HCT116 (cell line): ENCODE measurements at regions not wholly inside any gene's neighbourhood (a gene's known extent, or its start where the extent isn't known, plus 50 kb on each side); places are given as distances from the start of the nearest gene placed in this dataset.
A peak's percentile ranks its signal among the peaks of the same experiment; 100 is the strongest.

Experiments used
- ATAC-seq: fragments of 200-7000 bp; cut with Tn5 transposase; 2 replicates; pipeline ENCODE4 v1.9.1; 2020; ENCODE audit warnings: mild to moderate bottlenecking, moderate library complexity
- BruUV-seq: library from RNA; stranded (reverse); fragments of 400-500 nt; replicated peaks from 2 replicates; lab custom pipeline; 2021; lab: Mats Ljungman, UMichigan
- CTCF ChIA-PET: fragments of 300-600 bp; sonication (Branson Sonifier 250); formaldehyde crosslinking; loops from one replicate; lab custom pipeline; 2021; ENCODE audit warnings: antibody characterized with exemption; lab: Charles Lee
- POLR2A ChIA-PET: fragments of 300-600, 350-600 bp; sonication (Branson Sonifier 250); formaldehyde crosslinking; loops from one replicate; lab custom pipeline; 2021; ENCODE audit warnings: antibody characterized with exemption; lab: Charles Lee
- RAD21 ChIA-PET, 2 experiments: fragments of 300-600 bp; sonication (Branson Sonifier 250); formaldehyde crosslinking; loops; one replicate each; lab custom pipeline; 2023; ENCODE audit warnings: low total read pairs in 2 of 2; ENCODE audit not compliant: uncharacterized antibody in 2 of 2, unreplicated experiment in 2 of 2, low non-redundant PET in 1 of 2; lab: Charles Lee
- DNase-seq: peaks from one replicate; pipeline ENCODE4 v3.0.0-alpha.2; 2010; ENCODE audit warnings: low read depth, low spot score
- H2AFZ ChIP-seq: fragments of 200-600 bp; shearing (Covaris generic), sonication (generic); 2 replicates; pipeline ENCODE4 v1.6.1; 2017; ENCODE audit warnings: low read depth, mixed run types, mixed read lengths, antibody characterized with exemption, low read length; ENCODE audit not compliant: poor library complexity, severe bottlenecking
- H3K27ac ChIP-seq: 2 replicates; pipeline ENCODE4 v1.5.1; 2012; ENCODE audit warnings: low read depth, low read length
- H3K27me3 ChIP-seq: fragments of 200-600 bp; sonication (generic); 2 replicates; pipeline ENCODE4 v1.6.1; 2016; ENCODE audit warnings: mixed run types, low read length, mixed read lengths; ENCODE audit not compliant: insufficient read depth
- H3K36me3 ChIP-seq, 2 experiments: fragments of 200-500 bp in 1 of 2; fragments of 200-600 bp in 1 of 2; sonication (Bioruptor generic) in 1 of 2; sonication (generic) in 1 of 2; 2 replicates each; pipeline versions ENCODE4 v1.5.1 to v1.6.1; 2014 to 2016; ENCODE audit warnings: low read length in 2 of 2, inconsistent platforms in 1 of 2, mixed read lengths in 1 of 2, mixed run types in 1 of 2; ENCODE audit not compliant: insufficient read depth in 2 of 2, control insufficient read depth in 1 of 2
- H3K4me1 ChIP-seq, 2 experiments: fragments of 200-600 bp in 1 of 2; sonication (generic) in 1 of 2; 2 replicates each; pipeline versions ENCODE4 v1.5.1 to v1.6.1; 2012 to 2017; ENCODE audit warnings: low read length in 2 of 2, inconsistent platforms in 1 of 2, mild to moderate bottlenecking in 1 of 2, mixed read lengths in 1 of 2, mixed run types in 1 of 2, moderate library complexity in 1 of 2; ENCODE audit not compliant: insufficient read depth in 2 of 2, control insufficient read depth in 1 of 2
- H3K4me2 ChIP-seq: fragments of 200-600 bp; sonication (generic); 2 replicates; pipeline ENCODE4 v1.6.1; 2017; ENCODE audit warnings: mixed run types, low read length, mixed read lengths
- H3K4me3 ChIP-seq, 2 experiments: fragments of 200-600 bp in 1 of 2; sonication (generic) in 1 of 2; replicated peaks in 1 of 2; 2 replicates each; pipeline ENCODE4 v1.5.1; 2011 to 2016; ENCODE audit warnings: low read length in 2 of 2, control low read depth in 1 of 2, low read depth in 1 of 2, mild to moderate bottlenecking in 1 of 2, mixed read lengths in 1 of 2, mixed run types in 1 of 2
- H3K79me2 ChIP-seq: fragments of 200-600 bp; sonication (generic); 2 replicates; pipeline ENCODE4 v1.6.1; 2017; ENCODE audit warnings: mild to moderate bottlenecking, mixed run types, low read length, moderate library complexity, mixed read lengths; ENCODE audit not compliant: insufficient read depth
- H3K9ac ChIP-seq: fragments of 200-600 bp; sonication (generic); 2 replicates; pipeline ENCODE4 v1.6.1; 2016; ENCODE audit warnings: low read length, mixed read lengths
- H3K9me2 ChIP-seq: fragments of 200-600 bp; sonication (generic), shearing (Covaris generic); 2 replicates; pipeline ENCODE4 v1.6.1; 2017; ENCODE audit warnings: mixed run types, mild to moderate bottlenecking, moderate library complexity; ENCODE audit not compliant: insufficient read depth
- H3K9me3 ChIP-seq, 2 experiments: fragments of 200-500 bp in 1 of 2; fragments of 200-600 bp in 1 of 2; sonication (Bioruptor generic) in 1 of 2; sonication (generic) in 1 of 2; 2 replicates each; pipeline ENCODE4 v1.6.1; 2014 to 2017; ENCODE audit warnings: low read length in 2 of 2, mixed read lengths in 2 of 2, inconsistent platforms in 1 of 2, low read depth in 1 of 2, mild to moderate bottlenecking in 1 of 2, mixed run types in 1 of 2, moderate library complexity in 1 of 2; ENCODE audit not compliant: control insufficient read depth in 1 of 2, insufficient read depth in 1 of 2
- H4K20me1 ChIP-seq: fragments of 200-600 bp; sonication (generic), shearing (Covaris generic); 2 replicates; pipeline ENCODE4 v1.6.1; 2017; ENCODE audit warnings: mixed run types, mild to moderate bottlenecking, moderate library complexity; ENCODE audit not compliant: insufficient read depth
- ATF3 ChIP-seq: IDR thresholded peaks from 2 replicates; pipeline ENCODE4 v1.6.1; 2012
- CTCF ChIP-seq, 3 experiments: fragments of 200-600 bp in 1 of 3; sonication (generic) in 1 of 3; IDR thresholded peaks in 2 of 3; conservative IDR thresholded peaks in 1 of 3; 2 replicates each; pipeline ENCODE4 v1.5.1; 2012 to 2017; ENCODE audit warnings: low read depth in 2 of 3, low read length in 2 of 3, antibody characterized with exemption in 1 of 3, borderline replicate concordance in 1 of 3, control low read depth in 1 of 3, mild to moderate bottlenecking in 1 of 3, mixed read lengths in 1 of 3, mixed run types in 1 of 3, moderate library complexity in 1 of 3; ENCODE audit not compliant: insufficient read depth in 1 of 3
- EGR1 ChIP-seq: IDR thresholded peaks from 2 replicates; pipeline ENCODE4 v1.6.1; 2012; ENCODE audit warnings: low read depth
- EZH2 ChIP-seq: fragments of 200-600 bp; sonication (generic); IDR thresholded peaks from 2 replicates; pipeline ENCODE4 v1.6.1; 2017; ENCODE audit warnings: antibody characterized with exemption, mixed run types
- EZH2phosphoT487 ChIP-seq: fragments of 200-600 bp; IDR thresholded peaks from 2 replicates; pipeline ENCODE4 v1.6.1; 2018; ENCODE audit warnings: antibody characterized with exemption, borderline replicate concordance
- FOSL1 ChIP-seq: IDR thresholded peaks from 2 replicates; pipeline ENCODE4 v1.6.1; 2012; ENCODE audit warnings: low read depth
- JUND ChIP-seq: IDR thresholded peaks from 2 replicates; pipeline ENCODE4 v1.6.1; 2012
- MAX ChIP-seq: IDR thresholded peaks from 2 replicates; pipeline ENCODE4 v1.6.1; 2012
- POLR2A ChIP-seq: IDR thresholded peaks from 2 replicates; pipeline ENCODE4 v1.7.0; 2011; ENCODE audit warnings: borderline replicate concordance; ENCODE audit not compliant: insufficient read depth, insufficient read length; ENCODE audit errors: extremely low read depth
- POLR2AphosphoS5 ChIP-seq: IDR thresholded peaks from 2 replicates; pipeline ENCODE4 v1.6.1; 2011; ENCODE audit warnings: mild to moderate bottlenecking, low read depth, low read length, moderate library complexity
- RAD21 ChIP-seq: IDR thresholded peaks from 2 replicates; pipeline ENCODE4 v1.6.1; 2012; ENCODE audit warnings: low read depth, mild to moderate bottlenecking
- SIN3A ChIP-seq: IDR thresholded peaks from 2 replicates; pipeline ENCODE4 v1.6.1; 2012; ENCODE audit warnings: low read depth
- SRF ChIP-seq: IDR thresholded peaks from 2 replicates; pipeline ENCODE4 v1.6.1; 2012; ENCODE audit warnings: low read depth
- TCF7L2 ChIP-seq: IDR thresholded peaks from 2 replicates; pipeline ENCODE4 v1.7.0; 2011; ENCODE audit warnings: borderline replicate concordance, inconsistent platforms; ENCODE audit not compliant: insufficient read depth, insufficient read length; ENCODE audit errors: extremely low read depth
- YY1 ChIP-seq: IDR thresholded peaks from 2 replicates; pipeline ENCODE4 v1.6.1; 2011; ENCODE audit warnings: low read length, low read depth, moderate library complexity, mild to moderate bottlenecking; ENCODE audit not compliant: insufficient replicate concordance; ENCODE audit errors: extremely low read depth
- ZBTB33 ChIP-seq: IDR thresholded peaks from 2 replicates; pipeline ENCODE4 v1.6.1; 2011; ENCODE audit warnings: mild to moderate bottlenecking, low read length, moderate library complexity; ENCODE audit not compliant: insufficient replicate concordance; ENCODE audit errors: extremely low read depth
- ZFX ChIP-seq: fragments of 450-650 bp; IDR thresholded peaks from 2 replicates; pipeline ENCODE4 v1.6.1; 2017
- ZNF274 ChIP-seq: fragments of 200-500 bp; sonication (Bioruptor generic); IDR thresholded peaks from 2 replicates; pipeline ENCODE4 v1.6.1; 2014; ENCODE audit warnings: mild to moderate bottlenecking, low read depth, low read length, inconsistent platforms
- intact Hi-C: fragments of 100-400 bp; cut with micrococcal nuclease; formaldehyde crosslinking; loops from 2 replicates; pipeline ENCODE4 v1.10.0; 2022

- no peak for ATAC-seq
- Histone ChIP-seq H4K20me1 (no peaks in the 10 kb centered on the region), H3K4me1 (no peaks in the 10 kb centered on the region), H3K4me3 (no peak overlapping the region)
- no peak for TF ChIP-seq EGR1
- TF ChIP-seq CTCF (IDR thresholded peaks at IDR 0.05 in 2 of 3, conservative IDR thresholded peaks at IDR 0.05 in 1 of 3; ENCODE audit: borderline replicate concordance in 1 of 3, insufficient read depth in 1 of 3, low read depth in 2 of 3, low read length in 2 of 3), result 0 out of 6 replicates have a peak, but pooled peaks of 1 of the 3 experiments have one; percentile 23
- no peak for TF ChIP-seq RAD21
- no peak for TF ChIP-seq POLR2AphosphoS5
- TF ChIP-seq TCF7L2, result no peak
- TF ChIP-seq SRF, result no peak
- TF ChIP-seq, all 23 proteins: peak for 1
- RAD21 ChIA-PET, result no interaction called here
- Histone ChIP-seq H3K27ac (no peak overlapping the region), H3K36me3 (no peaks in the 10 kb centered on the region), H3K9me2 (no peaks in the 10 kb centered on the region), H3K79me2 (no peaks in the 10 kb centered on the region), H3K27me3 (peaks cover 58% of the 10 kb centered on the region), H3K9ac (no peak overlapping the region), H2AFZ (no peak overlapping the region), H3K9me3 (no peaks in the 10 kb centered on the region), H3K4me2 (no peak overlapping the region)
- intact Hi-C loops, result loop anchor here (10.0 kb wide), 1 partner anchor 278 kb away; no protein-coding TSS in a partner anchor
- POLR2A ChIA-PET, result no interaction called here
- BruUV-seq, result no TSS peak
- CTCF ChIA-PET, result interaction anchor here (0.7 kb wide), 1 partner anchor 271 kb away, joined by 3 read pairs; no protein-coding TSS in a partner anchor
- peak; percentile 2 for DNase-seq
Observed at GRCh38 chr15:81752974-81753373, 292.8 kb downstream of the MEX3B start.

GRCh38 chr15:81752546-81752942 lies 293.3 kb downstream of the MEX3B start:
- ATAC-seq (no peak), DNase-seq (no peak)
- H3K79me2 ChIP-seq, result no peaks in the 10 kb centered on the region
- H3K9ac ChIP-seq, result no peak overlapping the region
- H3K4me1 ChIP-seq, result no peaks in the 10 kb centered on the region
- no peak overlapping the region for H3K27ac ChIP-seq
- H2AFZ ChIP-seq, result no peak overlapping the region
- ChIA-PET POLR2A (no interaction called here), CTCF (no interaction called here), RAD21 (no interaction called here)
- H3K9me2 ChIP-seq, result no peaks in the 10 kb centered on the region
- H3K27me3 ChIP-seq, result peaks cover 59% of the 10 kb centered on the region
- no peak overlapping the region for H3K4me3 ChIP-seq
- H3K36me3 ChIP-seq, result no peaks in the 10 kb centered on the region
- H3K4me2 ChIP-seq, result no peak overlapping the region
- BruUV-seq, result no TSS peak
- H4K20me1 ChIP-seq, result no peaks in the 10 kb centered on the region
- H3K9me3 ChIP-seq, result no peaks in the 10 kb centered on the region
- intact Hi-C loops, result loop anchor here (10.0 kb wide), 1 partner anchor 278 kb away; no protein-coding TSS in a partner anchor
- TF ChIP-seq POLR2A (no peak), ZNF274 (no peak), EZH2 (no peak), JUND (no peak), MAX (no peak), EZH2phosphoT487 (no peak), ATF3 (no peak), ZBTB33 (no peak), FOSL1 (no peak), YY1 (no peak), ZFX (no peak), SIN3A (no peak)
